Kasumi-1 (cell line): ENCODE measurements at regions not wholly inside any gene's neighbourhood (a gene's known extent, or its start where the extent isn't known, plus 50 kb on each side); places are given as distances from the start of the nearest gene placed in this dataset.
A peak's percentile ranks its signal among the peaks of the same experiment; 100 is the strongest.
"Not testable (repeated sequence)": the region's sequence is repeated elsewhere in the genome, so short reads cannot be mapped to it uniquely, and the experiment has no call there.

Source experiments
- DNase-seq, 2 experiments: peaks; one replicate each; lab custom pipeline; 2025; lab: John Stamatoyannopoulos, UW

DNA sequence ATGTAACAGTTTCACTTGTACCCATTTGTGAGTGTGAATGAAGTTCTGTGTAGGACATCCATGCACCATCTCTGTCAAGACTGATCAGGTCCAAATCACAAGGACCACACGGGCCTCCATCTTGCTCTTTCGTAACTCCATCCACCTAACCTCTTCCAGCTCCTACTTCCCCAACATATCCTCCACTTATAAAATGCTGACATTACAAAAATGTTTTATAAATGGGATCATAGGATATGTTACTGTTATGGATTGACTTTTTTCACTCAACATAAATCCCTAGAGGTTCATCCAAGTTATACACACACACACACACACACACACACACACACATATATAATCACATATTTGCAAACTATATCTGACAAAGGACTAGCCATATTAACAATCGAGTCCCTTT lies 476.8 kb downstream of the ZNF516 start:
- no peak for DNase-seq

DNA sequence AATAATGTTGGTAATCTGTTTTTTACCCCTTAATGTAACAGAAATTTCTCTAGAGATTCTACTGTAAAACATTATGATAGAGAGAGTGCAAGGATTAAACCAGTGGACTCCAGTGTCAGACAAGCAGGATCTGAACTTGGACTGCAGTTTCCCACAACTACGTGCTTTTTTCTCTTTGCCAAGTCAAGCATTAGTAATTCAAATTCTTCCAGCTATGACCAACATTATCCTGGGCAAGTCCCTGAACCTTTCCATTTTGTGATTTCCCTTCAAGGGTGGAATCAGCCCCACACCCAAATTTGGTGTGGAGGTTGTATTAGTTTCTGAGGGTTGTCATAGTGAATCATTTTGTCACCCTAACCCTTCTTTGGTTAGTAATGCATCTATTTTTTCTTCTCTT lies 482.0 kb downstream of the ZNF516 start:
- DNase-seq, result no peak

DNA sequence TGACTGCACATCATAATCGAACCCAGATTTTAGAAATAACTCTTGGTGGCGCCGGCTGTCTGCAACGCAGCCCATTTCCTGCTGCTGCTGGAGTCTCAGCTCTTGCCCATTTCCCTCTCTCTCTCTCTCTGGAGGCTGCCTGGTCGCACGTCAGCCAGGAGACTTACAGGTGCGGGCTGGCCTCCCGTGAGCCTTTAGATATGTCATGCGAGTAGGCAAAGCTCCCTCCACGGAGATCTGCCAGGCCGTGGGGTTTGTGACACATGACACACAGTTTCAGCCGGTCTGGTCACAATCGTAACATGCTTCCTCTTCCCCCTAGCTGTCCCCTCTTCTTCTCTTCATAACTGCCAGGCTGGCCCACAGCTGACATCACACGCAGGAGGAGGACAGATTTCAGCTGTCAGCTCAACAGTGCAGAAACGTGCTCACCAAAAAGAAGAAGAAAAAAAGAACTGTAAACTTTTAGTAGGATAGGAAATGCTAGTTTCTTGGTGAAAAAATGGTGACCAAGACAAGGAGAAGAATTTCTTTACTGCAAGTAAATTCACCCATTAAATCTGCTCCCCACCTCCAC lies 489.3 kb downstream of the ZNF516 start:
- DNase-seq, result peak; percentile 61 to 63

DNA sequence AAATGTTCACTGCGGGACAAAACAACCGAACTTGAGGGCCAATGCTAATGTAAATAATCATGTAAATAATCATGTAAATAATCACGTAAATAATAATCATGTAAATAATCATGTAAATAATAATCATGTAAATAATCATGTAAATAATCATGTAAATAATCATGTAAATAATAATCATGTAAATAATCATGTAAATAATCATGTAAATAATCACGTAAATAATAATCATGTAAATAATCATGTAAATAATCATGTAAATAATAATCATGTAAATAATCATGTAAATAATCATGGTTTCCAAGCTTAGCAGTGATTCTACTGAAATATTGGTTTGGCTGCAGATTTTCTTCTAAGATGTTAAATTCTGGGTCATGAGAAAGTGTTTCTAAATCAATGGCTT lies 507.1 kb downstream of the ZNF516 start:
- not testable (repeated sequence) for DNase-seq

DNA sequence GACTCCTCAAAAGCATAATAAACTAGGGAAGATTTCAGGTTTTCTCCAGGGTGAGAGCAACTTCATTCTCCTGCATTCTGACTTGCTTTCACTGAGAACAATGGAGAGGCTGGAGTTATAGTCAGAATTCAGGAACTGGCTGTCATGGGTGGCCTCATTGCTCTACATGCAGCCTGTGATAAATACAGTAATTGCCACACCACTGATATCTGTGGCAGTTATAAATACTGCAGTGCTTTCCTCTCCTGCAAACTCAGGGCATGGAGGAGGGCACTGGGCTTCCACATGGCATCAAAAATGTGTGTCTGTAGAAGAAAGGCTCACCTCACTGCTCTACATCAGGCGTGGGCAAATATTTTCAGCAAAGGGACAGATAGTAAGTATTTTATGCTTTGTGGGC lies 510.2 kb downstream of the ZNF516 start:
- no peak for DNase-seq

DNA sequence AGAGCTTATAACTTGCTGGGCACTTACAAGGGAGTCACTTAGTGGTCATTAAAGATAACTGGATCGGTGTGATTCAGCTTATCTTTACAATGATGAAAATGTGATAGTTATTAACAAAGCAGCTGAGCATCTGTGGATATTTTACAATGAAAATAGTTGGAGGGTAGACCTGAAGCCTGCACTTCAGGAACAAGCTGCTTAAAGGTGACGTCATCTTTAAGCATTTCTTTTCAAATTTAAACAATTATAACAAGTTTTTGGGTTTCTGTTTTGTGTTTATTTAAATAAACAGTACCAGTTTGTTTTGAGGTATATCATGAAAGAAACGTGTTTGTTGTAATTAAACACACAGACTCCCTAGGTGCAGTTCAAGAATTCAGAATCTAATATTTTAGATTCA lies 513.9 kb downstream of the ZNF516 start:
- DNase-seq, result no peak

DNA sequence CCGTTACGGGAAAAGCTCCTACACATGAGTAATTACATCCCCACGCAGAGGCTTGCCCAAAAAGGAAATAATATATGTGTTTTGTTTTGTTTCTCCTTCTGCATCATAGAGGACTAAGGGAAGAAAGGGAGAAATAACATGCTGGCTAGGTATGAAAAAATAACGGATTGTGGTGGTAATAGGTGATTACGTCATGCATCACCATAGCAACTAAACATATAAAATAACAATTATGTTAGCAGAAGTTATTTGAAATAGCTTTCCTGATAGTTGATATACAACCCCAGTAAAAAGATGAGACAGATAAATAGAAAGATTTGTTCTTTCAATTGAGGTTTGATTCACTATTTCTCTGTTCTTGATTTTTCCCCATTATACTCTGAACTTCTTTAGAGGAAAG lies 518.0 kb downstream of the ZNF516 start:
- DNase-seq, result no peak

DNA sequence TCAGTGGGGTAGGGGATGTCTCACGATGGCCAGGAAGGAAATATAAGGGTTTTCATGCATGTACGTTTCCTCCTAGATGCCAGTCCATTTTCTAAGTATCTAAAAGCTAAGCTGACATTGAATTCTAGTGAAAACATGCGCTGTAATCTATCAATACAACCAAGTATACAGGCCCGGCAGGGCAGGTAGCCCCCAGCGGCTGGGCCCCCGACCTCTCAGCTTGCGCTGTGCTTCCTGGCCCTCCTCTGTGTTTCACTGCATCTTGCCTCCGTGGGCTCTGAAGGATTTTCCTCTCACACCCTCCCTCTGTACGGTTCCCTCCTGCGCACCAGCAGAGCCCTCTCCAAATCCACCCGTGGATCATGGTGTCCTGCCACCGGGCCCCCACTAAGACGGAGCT lies 524.8 kb downstream of the ZNF516 start:
- no peak for DNase-seq

DNA sequence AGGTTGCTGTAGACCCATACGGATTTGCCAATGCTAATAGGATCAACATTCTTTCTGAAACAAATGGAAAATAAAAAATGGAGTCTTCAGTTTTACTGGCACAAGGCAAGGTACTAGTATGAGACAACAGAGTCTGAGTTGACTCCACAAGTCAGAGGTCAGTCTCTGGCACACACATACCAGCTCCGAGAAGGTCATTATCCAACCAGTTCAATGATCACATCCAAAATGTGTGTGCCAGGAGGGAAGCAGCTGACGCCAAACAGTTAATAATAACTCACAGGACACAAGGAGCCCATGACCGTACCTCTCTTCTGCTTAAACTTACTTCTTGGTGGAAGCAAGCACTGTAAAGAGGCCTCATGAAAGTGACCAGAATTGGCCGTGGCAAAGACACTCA lies 528.6 kb downstream of the ZNF516 start:
- no peak for DNase-seq

DNA sequence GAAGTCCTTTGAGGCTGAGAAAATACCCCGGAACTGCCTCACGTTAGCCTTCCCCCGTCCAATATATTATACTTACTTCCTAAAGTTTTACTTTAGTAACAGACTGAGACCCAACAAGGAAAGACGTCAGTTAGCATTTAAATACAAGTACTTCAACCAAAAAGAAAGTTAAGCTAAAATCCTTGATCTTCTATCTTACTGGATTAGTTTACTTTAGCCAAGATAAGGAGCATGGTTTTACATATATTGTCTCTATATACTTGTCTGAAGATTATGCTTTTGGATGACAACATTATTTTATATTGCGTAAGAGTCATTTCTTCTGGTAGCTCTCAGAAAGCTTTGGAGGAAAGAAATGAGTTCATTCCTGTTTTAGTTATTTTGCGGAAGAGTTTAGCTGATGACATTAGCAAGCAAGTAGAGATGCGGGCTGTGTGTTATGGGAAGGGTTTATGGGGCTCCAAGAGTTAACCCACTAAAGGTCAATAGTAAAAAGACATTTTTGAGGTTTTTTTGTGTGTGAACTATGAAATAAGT lies 532.9 kb downstream of the ZNF516 start:
- DNase-seq, result no peak

DNA sequence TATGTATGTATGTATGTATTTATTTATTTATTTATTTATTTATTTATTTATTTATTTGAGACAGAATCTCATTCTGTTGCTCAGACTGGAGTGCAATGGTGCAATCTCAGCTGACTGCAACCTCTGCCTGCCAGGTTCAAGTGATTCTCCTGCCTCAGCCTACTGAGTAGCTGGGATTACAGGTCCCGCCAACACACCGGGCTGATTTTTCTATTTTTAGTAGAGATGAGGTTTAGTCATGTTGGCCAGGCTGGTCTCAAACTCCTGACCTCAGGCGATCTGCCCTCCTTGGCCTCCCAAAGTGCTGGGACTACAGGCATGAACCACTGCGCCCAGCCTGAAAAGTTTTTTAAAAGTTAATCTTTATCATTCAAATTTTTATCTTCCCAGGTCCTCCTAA lies 532.9 kb upstream of the SMIM21 start:
- not testable (repeated sequence) for DNase-seq

DNA sequence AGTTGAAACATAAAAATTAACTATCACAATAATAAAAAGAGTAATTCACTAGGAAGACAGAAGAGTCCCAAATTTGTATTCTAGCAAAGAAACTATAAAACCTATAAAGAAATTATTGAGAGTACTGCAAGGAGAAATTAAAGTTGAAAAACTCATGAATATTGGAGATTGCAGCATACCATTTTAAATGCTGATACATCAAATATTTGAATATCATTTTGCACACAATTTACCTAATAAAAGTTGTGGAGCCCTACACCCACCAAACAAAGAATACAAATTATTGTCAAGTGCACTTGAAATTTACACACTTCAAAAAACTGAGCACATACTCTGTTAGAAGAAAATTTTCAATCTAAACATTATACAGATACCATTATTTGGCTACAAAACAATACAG lies 531.6 kb upstream of the SMIM21 start:
- DNase-seq, result no peak

DNA sequence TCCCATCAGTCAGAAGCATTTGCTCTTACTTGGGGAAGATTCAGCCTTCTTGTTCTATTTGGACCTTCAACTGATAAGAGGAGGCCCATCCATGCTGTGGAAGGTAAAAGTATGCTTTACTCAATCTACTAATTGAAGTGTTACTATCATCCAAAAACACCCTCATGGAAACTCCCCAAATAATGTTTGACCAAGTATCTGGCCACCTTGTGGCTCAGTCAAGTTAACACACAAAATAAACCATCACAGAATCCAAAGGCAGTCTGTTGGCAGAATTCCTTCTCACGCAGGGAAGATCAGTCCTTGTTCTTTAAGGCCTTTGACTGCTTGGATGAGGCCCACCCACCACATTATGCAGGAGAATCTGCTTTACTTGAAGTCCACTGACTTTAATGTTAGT lies 531.2 kb upstream of the SMIM21 start:
- DNase-seq, result no peak

DNA sequence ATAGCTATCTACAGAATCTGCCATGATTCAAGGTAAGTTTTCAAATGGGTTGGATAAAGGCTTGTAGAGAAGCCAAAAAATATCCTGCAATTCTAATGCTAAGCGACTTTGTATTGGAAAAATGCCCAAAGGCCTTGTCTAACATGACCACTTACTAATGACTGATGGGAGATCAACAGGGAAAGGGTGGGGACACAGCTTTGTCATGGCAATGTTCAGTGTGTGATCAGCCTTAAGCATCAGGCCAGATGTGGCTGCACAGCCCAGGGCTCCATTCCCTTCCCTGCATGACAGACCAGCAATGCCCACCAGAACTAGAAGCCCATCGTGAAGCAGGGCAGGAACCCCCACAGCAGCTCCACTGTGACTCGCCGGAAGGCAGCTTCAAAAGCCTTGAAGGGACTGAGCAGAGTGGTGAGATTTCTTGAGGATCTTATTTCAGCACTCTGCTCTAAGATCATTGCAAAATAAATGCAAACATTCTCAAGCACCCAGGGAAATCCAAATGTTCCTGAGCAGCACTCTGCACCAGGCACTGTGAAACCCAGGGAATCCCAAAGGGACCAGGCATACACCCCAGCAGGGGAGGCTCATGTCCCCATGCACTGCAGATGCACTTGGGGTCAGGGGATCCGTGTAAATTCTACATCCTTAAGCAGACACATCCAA lies 517.9 kb upstream of the SMIM21 start:
- no peak for DNase-seq

DNA sequence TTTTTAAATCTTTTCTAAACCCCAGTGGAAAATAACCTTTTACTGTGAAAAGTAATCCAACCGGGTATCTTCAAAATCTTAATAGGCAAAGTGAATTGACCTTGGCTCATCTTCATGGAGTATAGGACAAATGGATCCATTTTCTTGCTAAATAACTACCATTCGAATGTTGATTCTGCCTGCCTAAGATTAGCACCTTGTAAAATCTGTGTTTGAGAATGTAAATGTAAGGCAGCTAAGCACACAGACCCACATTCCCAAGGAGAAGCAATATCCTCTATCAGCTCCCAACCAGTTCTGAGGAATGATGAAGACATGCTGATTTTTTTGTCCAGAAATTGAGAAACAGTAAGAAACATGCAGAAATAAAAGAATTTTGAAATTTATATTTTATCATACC lies 509.8 kb upstream of the SMIM21 start:
- no peak for DNase-seq

DNA sequence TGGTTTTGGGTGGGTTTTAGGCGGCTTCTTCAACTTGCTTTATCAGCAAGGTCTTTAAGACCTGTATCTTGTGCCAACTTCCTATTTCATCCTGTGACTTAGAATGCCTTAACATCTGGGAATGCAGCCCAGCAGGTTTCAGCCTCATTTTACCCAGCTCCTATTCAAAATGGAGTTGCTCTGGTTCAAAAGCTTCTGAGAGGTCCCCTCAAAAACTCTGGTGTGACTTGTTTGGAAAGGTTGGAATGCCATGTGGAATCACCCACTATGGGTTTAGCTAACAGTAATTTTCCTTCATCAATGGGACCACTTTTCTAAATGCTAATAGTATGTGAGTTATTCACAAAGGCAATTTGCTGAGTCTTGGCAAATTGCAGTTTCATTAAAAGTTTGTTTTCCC lies 509.4 kb upstream of the SMIM21 start:
- no peak for DNase-seq

DNA sequence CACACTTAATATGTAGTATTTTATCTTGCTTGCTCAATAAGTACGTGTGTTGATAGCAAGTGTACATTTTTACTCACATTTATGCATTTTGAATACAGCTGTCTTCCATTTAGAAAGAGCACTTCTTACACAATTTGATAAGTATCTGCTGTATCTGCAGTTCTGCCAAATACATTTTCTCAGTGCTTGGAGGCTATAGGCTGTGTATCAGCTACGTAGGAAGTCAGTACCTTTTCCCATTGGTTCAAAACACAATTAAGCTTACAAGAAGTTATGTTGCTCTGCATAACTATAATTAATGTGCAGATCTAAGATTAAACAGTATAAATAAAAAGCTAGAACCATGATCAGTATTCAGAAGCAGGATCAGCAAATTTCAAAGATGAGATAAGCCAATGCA lies 503.6 kb upstream of the SMIM21 start:
- no peak for DNase-seq

DNA sequence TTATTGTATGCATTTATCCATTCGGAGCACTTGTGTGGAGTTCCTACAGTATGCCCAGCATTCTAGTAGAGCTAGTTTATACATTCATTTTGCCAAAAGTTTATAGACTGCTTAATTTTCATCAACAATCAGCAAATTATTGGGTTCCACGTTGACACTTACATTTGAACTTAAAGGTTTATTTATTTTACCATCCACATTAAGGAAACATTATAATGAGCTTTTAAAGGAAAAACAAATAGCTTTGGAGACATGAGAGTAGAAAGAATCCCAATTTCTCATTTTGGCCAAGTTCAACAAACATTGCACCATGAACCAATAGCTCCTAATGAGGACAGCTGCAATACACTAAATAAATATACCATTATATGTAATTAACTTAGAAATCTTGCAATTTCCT lies 501.2 kb upstream of the SMIM21 start:
- DNase-seq, result no peak

DNA sequence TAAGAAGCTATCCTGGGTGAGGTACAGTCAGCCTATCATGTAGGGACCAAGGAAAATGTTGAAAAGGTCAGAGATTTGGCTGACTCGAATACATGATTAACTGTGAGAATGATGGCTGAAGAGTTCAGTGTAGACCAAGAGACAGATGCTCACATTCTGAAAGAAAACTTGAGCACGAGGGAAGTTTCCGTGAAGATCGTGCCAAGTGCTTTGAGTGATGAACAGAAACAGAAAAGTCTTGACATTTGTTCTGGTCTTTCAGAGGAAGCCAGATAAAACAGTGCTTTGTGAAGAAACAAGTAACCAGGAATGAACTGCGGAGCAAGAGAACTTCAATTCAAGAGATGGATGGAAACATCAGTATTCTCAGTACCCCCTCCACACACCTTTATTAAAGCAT lies 500.3 kb upstream of the SMIM21 start:
- DNase-seq, result no peak

DNA sequence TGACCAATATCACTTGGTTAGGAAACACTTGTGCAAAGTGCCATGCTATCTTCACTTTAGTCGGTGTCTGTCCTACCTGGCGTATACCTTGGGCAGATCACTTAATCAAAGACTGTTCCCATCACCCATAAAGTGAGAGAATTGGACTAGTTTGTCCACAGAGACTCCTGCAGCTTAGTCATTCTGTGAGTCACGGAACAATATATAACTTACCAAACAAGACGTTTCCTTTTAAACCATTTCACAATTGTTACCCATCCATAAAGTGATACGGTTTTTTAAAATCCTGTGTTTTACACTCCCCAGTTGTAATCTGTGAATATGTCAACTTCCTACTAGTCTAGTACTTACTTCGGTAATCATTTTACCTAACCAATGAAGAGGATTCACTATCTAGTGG lies 499.3 kb upstream of the SMIM21 start:
- no peak for DNase-seq

DNA sequence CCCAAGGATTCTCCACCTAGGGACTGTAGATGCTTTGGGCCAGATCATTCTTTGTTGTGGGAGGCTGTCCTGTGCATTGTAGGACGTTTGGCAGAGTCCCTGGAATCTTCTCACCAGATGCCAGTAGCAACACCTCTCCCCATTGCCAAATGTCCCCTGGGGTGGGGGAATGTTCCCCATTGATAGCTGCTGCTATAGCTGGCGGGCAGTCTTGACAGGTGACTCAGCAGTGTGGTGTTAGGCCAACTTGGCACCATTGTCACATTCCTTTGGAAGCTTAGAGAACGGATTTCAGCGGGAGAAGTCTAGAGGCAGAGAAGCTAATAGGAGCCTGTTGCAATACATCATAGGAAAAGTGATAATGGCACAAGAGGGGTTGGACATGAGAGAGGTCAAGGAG lies 495.7 kb upstream of the SMIM21 start:
- no peak for DNase-seq

DNA sequence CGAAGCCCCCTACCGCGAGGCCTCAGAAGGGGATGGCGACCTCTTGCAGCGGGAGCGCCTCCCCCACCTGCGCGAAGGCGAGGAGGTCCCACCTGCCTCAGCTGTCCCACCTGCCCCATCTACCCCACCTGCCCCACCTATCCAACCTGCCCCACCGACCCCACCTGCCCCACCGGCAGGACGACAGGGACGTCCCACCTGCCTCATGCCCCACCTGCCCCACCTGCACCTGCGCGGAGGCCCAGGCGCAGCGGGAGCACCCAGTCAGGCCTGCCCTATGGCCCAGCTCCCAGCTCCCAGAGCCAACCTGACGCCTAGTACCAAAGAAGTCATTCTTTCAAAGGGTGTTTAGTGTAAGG lies 489.1 kb upstream of the SMIM21 start:
- DNase-seq, result no peak

DNA sequence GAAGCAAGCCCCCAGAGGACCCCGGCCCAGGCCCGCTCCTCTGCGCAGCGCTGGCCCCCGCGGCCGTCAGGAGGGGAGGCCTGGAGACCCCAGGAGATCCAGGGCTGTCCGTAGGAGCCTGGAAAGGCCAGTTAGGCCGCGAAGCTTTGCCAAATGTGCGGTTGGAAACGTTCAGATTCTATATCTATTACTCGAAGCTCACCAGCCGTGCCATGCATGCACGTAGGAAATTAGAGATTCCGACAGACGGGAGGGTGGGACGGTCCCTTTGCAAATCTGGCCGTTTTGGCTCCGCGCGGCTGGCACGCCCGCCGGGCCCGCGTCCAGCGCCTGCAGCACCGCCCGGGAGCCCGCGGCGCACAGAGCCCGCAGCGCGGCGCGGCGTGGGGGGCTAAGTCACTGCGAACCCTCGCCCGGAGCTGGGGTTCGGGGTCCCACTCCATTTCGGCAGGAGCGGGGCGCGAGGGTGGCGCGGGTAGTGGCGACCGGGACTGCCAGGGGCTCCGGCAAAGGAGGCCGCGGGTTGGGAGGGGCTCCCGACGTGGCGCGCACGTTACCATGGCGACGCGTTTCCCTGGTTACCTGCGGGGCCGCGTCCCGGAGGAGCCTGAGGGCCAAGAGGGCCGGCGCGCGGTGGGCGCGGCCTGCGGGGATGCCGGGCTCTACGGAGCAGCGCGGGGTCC lies 488.6 kb upstream of the SMIM21 start:
- DNase-seq, result no peak

DNA sequence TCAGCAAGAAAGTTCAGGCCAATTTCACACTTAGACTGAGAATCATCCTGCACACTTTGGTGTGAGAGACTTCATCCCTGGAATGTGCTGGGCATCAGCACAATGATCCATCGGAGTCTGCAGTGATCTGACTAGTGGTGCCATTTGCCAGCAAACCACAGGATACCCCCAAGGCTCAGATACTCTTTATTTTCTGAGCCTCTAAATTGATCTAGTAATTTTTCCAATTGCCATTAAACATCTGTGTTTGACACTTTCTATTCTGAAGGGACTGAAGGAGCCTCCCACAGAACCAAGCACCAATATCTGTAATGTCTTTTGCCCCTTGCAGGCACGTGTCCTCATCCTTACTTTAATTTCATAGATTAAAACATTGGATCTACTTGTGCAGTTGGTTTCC lies 485.3 kb upstream of the SMIM21 start:
- DNase-seq, result no peak
